Dedifferentiated amniotic fluid mesenchymal stem cell (primary cell): ENCODE measurements at regions not wholly inside any gene's neighbourhood (a gene's known extent, or its start where the extent isn't known, plus 50 kb on each side); places are given as distances from the start of the nearest gene placed in this dataset.
"Not testable (repeated sequence)": the region's sequence is repeated elsewhere in the genome, so short reads cannot be mapped to it uniquely, and the experiment has no call there.

Source experiments
- DNase-seq: peaks from one replicate; pipeline ENCODE4 v3.0.0-alpha.2; 2016; ENCODE audit errors: extremely low spot score

DNA sequence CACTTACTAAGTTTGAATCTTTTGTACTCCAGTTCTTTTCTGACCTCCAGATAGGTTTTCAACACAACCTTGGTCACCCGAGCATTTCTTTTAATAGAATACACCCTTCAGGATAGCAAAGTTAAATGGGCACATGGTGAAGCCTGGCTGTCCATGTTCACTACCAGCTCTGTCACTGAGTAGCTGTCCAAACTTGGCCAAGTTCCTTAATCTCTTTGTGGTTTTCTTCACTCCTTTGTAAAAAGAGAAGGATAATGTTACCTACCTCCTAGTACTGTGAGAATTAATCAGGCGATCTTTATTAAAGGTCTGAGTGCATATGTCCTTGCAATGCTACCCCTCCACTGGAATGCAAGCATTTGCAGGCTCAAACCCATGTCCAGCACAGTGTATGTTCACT lies 128.1 kb upstream of the PTPRZ1 start:
- no peak for DNase-seq

- DNase-seq, result no peak
Measured at GRCh38 chr7:121744319-121744718, 128.6 kb upstream of the PTPRZ1 start.

GRCh38 chr7:121741896-121742295 lies 131.1 kb upstream of the PTPRZ1 start:
- DNase-seq, result no peak

- no peak for DNase-seq
Measured at GRCh38 chr7:121739465-121739864, 133.5 kb upstream of the PTPRZ1 start.

DNA sequence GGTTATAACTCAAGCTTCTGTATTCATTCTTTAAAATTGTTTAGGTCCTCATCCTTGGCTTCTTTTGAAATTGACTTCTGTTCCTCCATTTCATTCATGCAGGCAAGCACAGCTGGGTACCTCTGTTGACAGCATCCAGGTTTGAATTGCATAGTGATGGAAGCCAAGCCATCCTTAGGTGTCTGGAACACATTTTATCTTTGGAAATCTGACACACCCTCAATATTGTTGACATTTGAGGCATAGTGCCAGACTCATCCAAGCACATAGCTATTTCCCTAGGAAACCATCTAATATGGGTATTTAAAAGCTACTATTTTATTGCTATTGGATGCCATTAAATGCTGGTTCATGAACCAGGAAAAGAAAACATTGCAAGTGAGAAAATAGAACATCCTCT lies 142.1 kb upstream of the PTPRZ1 start:
- DNase-seq, result no peak

DNA sequence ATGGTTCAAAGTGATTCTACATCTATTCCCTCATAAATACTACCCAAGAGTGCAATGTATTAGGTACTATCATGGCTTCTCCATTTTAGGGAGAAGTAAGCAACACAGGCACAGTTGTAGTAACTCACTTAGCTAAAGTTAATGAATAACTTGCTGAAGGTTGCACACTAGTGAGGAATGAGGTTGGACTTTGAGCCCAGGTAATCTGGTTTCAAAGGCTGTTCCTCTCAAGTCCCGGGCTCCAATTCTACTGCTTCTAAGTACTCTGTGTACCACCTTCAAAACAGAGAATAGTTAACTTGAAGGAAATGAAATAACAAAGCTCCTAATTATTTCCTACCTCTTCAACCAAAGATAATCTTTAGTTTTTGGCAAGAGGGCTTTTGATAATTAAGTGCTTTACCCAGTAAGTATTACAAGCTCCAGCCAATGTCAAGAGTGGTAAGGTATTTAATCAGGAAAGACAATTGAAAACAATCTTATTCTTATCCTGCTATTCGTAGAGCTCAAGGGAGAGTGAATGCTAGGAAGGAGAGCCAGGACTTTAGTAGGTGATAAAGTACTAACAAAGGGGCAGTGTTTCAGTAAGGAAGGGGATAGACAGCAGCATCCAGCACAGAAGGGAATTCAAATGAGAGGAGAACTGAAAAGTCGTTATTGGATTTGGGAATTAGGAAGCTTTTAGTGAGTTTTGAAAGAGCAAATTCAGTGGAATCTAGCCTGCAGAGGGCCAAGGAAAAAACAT lies 158.2 kb upstream of the PTPRZ1 start:
- DNase-seq, result no peak

DNA sequence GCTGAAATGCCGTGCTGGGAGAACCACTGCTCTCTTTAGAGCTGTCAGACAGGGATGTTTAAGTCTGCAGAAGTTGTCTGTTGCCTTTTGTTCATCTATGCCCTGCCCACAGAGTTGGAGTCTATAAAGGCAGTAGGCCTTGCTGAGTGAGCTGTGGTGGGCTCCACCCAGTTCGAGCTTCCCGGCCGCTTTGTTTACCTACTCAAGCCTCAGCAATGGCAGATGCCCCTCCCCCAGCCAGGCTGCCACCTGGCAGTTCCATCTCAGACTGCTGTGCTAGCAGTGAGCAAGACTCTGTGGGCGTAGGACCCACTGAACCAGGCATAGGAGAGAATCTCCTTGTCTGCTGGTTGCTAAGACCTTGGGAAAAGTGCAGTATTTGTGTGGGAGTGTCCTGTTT lies 160.0 kb upstream of the PTPRZ1 start:
- DNase-seq, result not testable (repeated sequence)

GRCh38 chr7:121697731-121698316 lies 175.1 kb upstream of the PTPRZ1 start:
- no peak for DNase-seq

GRCh38 chr7:121696954-121697353 lies 176.0 kb upstream of the PTPRZ1 start:
- no peak for DNase-seq

DNA sequence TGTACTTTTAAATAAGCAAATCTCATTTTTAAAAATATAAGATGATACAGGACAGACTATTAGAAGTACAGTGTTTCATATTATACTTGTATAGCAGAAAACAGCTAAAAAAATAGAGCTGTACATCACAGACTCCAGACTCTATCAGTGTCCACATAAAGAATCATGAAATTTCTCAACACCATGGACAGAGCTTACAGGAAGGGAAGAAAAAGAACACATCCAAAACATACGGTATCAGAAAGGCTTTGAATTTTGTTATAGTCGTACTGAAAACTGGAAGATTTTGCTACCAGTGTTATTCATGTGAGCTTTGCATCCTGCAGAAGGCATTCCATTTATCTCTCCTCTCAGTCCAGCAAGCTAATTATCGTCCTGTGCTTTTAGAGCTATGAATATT lies 183.2 kb upstream of the PTPRZ1 start:
- DNase-seq, result no peak

- DNase-seq, result no peak
Measured at GRCh38 chr7:121681700-121682099, 191.3 kb upstream of the PTPRZ1 start.

DNA sequence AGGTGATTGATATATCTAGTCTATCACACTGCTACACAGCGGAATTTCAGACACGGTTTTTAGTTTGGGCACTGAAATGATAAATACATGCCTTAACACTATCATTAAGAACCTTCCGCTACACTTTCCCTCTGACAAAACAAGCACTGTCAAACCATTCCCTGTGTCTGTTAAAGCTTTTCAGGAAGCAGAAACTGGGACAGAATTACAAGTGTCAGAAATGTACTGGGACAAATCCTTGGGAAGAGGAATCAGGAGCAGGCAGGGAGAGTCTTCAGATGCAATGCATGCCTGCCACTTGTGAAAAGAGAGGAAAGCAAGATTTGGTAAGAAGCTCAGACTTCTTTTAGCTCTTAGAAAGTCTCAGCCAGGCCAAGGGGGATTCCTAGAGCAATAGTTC lies 196.8 kb upstream of the PTPRZ1 start:
- no peak for DNase-seq

DNA sequence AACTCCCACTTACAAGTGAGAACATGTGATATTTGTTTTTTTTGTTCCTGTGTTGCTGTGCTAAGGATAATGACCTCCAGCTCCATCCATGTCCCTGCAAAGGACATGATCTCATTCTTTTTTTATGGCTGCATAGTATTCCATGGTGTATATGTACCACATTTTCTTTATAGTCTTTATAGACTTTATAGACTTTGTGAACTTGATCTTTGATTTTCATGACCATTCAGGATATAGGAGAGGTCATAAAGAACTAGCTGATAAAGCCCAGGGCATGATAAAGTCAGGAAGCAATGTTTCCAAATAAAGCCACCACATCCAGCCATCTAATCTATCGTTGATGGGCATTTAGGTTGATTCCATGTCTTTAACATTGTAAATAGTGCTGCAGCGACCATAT lies 198.5 kb upstream of the PTPRZ1 start:
- not testable (repeated sequence) for DNase-seq

GRCh38 chr7:121669144-121669543 lies 203.8 kb upstream of the PTPRZ1 start:
- no peak for DNase-seq

DNA sequence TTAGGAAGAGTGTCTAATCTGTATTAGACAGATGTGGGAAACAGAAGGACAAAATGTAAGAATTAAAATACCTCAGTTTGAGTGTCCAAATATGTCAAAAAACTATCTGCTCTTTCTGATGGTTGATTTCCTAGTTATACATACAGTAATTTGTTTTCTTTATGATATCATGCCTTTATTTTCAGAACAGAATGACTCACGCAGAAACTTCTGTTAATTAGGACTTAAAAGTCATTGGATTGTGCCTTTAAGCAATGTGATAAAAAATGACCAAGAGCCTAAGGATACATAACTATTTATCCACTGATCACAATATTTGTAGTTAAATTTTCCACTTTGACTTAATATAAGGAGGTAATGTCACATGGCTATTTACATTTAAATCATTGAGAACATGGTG lies 206.7 kb upstream of the PTPRZ1 start:
- no peak for DNase-seq

GRCh38 chr7:121643320-121643719 lies 229.6 kb upstream of the PTPRZ1 start:
- DNase-seq, result no peak

DNA sequence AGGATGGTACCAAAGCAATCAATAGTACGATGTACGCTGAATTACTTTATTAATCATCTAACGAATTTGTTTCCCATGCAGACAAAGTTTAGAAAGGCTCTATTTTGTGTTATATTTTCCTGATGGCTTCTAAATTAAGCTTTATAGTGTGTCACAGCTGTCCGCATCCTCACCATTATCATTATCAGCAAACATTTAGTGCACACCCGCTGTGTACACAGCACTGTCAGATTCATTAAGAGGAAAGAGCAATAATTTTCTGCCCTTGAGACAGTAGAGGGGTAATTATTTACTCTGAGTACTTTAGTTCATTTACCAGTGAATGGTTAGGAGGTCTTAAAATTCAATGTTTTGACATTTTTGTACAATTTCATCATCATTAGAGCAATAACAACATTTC lies 233.3 kb upstream of the PTPRZ1 start:
- DNase-seq, result no peak

GRCh38 chr7:121638286-121638685 lies 234.7 kb upstream of the PTPRZ1 start:
- DNase-seq, result no peak

- DNase-seq, result no peak
Measured at GRCh38 chr7:121634356-121634755, 238.2 kb upstream of the FAM3C start.

GRCh38 chr7:121633186-121633585 lies 237.1 kb upstream of the FAM3C start:
- no peak for DNase-seq

DNA sequence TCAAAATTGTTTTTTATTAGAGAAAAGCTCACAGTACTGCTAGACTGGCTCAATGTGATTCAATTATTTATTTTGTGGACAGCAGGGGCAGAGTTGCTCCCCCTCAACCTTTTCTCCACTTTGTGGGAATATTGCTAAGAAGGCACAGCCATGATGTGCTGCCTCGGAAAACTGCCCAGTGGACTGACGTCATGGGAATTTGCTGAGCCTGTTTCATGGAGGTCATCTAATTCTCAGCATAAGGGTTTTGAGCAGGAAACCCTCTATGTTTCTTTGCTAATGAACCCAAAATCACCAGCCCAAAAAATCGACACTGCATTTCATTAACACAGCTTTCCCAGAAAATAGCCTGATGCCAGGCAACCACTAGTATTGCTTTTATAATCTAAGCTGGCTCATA lies 228.8 kb upstream of the FAM3C start:
- no peak for DNase-seq

GRCh38 chr7:121623130-121623872 lies 227.2 kb upstream of the FAM3C start:
- no peak for DNase-seq

DNA sequence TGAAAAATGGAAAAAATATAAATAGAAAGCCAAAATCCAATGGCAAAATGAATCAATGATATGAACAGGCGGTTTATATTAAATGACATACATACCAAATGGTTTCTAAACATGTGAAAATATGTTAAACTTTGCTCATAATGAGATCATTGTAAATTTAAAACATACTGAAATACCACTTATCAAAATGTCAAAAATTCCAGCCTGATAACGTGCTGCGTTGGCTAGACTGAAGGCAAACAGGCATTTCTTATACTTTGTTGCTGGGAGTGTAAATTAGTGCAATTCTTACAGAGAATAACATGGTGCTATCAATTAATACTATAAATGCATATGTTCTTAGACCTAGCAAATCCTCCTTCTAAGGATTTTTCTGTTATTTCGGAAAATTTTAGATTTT lies 225.8 kb upstream of the FAM3C start:
- no peak for DNase-seq
